ENCODE measurements at regions not wholly inside any gene's neighbourhood (a gene's known extent, or its start where the extent isn't known, plus 50 kb on each side); places are given as distances from the start of the nearest gene placed in this dataset.

- DNase-seq (ENCODE audit: low read depth in 2 of 2): no peak
- no peaks in the 10 kb centered on the region for H3K27me3 ChIP-seq (ENCODE audit: control insufficient read depth, insufficient read depth, low read length)
- no peaks in the 10 kb centered on the region for H3K4me1 ChIP-seq (ENCODE audit: control insufficient read depth, extremely low read depth, insufficient read depth, low read length)
- no peaks in the 10 kb centered on the region for H3K79me2 ChIP-seq (ENCODE audit: control insufficient read depth, insufficient read depth, low read length)
- H3K27ac ChIP-seq (ENCODE audit: insufficient read depth, low read length): no peak overlapping the region
- H3K36me3 ChIP-seq (ENCODE audit: control insufficient read depth, insufficient read depth, low read length): no peaks in the 10 kb centered on the region
- no peaks in the 10 kb centered on the region for H3K9me3 ChIP-seq (ENCODE audit: control insufficient read depth, insufficient read depth, low read depth, low read length)
- no peak overlapping the region for H2AFZ ChIP-seq (ENCODE audit: low read length)
- H4K20me1 ChIP-seq (ENCODE audit: control insufficient read depth, extremely low read depth, insufficient read depth, low read length): no peaks in the 10 kb centered on the region
- no peak overlapping the region for H3K4me2 ChIP-seq (ENCODE audit: extremely low read depth, insufficient read depth, low read length)
- H3K4me3 ChIP-seq (replicated peaks in 1 of 4; ENCODE audit: control extremely low read depth in 1 of 4, insufficient read depth in 1 of 4, low read depth in 3 of 4, low read length in 4 of 4): no peak overlapping the region
- H3K9ac ChIP-seq (ENCODE audit: insufficient read depth, low read length): no peak overlapping the region
- no peak for TF ChIP-seq CTCF (conservative IDR thresholded peaks at IDR 0.05 in 1 of 2, IDR thresholded peaks at IDR 0.05 in 1 of 2; ENCODE audit: low read depth in 1 of 2, low read length in 2 of 2)
- no peak for TF ChIP-seq EZH2 (IDR thresholded peaks at IDR 0.05; ENCODE audit: low read length, missing control alignments)
Measured at GRCh38 chr18:78420116-78420515, 559.5 kb upstream of the SALL3 start.

- Histone ChIP-seq H3K9me3 (ENCODE audit: control insufficient read depth, insufficient read depth, low read depth, low read length) (no peaks in the 10 kb centered on the region), H3K9ac (ENCODE audit: insufficient read depth, low read length) (no peak overlapping the region), H3K27me3 (ENCODE audit: control insufficient read depth, insufficient read depth, low read length) (no peaks in the 10 kb centered on the region), H3K79me2 (ENCODE audit: control insufficient read depth, insufficient read depth, low read length) (no peaks in the 10 kb centered on the region), H3K36me3 (ENCODE audit: control insufficient read depth, insufficient read depth, low read length) (no peaks in the 10 kb centered on the region), H4K20me1 (ENCODE audit: control insufficient read depth, extremely low read depth, insufficient read depth, low read length) (no peaks in the 10 kb centered on the region), H3K4me3 (replicated peaks in 1 of 4; ENCODE audit: control extremely low read depth in 1 of 4, insufficient read depth in 1 of 4, low read depth in 3 of 4, low read length in 4 of 4) (no peak overlapping the region), H3K27ac (ENCODE audit: insufficient read depth, low read length) (no peak overlapping the region), H2AFZ (ENCODE audit: low read length) (no peak overlapping the region), H3K4me1 (ENCODE audit: control insufficient read depth, extremely low read depth, insufficient read depth, low read length) (no peaks in the 10 kb centered on the region), H3K4me2 (ENCODE audit: extremely low read depth, insufficient read depth, low read length) (no peak overlapping the region)
- TF ChIP-seq EZH2 (IDR thresholded peaks at IDR 0.05; ENCODE audit: low read length, missing control alignments) (no peak), CTCF (conservative IDR thresholded peaks at IDR 0.05 in 1 of 2, IDR thresholded peaks at IDR 0.05 in 1 of 2; ENCODE audit: low read depth in 1 of 2, low read length in 2 of 2) (no peak)
- DNase-seq (ENCODE audit: low read depth in 2 of 2): no peak
Measured at GRCh38 chr18:78421392-78421791, 558.2 kb upstream of the SALL3 start.

- H3K9me3 ChIP-seq (ENCODE audit: control insufficient read depth, insufficient read depth, low read depth, low read length): no peaks in the 10 kb centered on the region
- TF ChIP-seq CTCF (conservative IDR thresholded peaks at IDR 0.05 in 1 of 2, IDR thresholded peaks at IDR 0.05 in 1 of 2; ENCODE audit: low read depth in 1 of 2, low read length in 2 of 2) (no peak), EZH2 (IDR thresholded peaks at IDR 0.05; ENCODE audit: low read length, missing control alignments) (no peak)
- no peak for DNase-seq (ENCODE audit: low read depth in 2 of 2)
- no peaks in the 10 kb centered on the region for H3K27me3 ChIP-seq (ENCODE audit: control insufficient read depth, insufficient read depth, low read length)
- no peaks in the 10 kb centered on the region for H3K79me2 ChIP-seq (ENCODE audit: control insufficient read depth, insufficient read depth, low read length)
- H2AFZ ChIP-seq (ENCODE audit: low read length): no peak overlapping the region
- no peak overlapping the region for H3K27ac ChIP-seq (ENCODE audit: insufficient read depth, low read length)
- H3K36me3 ChIP-seq (ENCODE audit: control insufficient read depth, insufficient read depth, low read length): no peaks in the 10 kb centered on the region
- H3K4me2 ChIP-seq (ENCODE audit: extremely low read depth, insufficient read depth, low read length): no peak overlapping the region
- H3K4me1 ChIP-seq (ENCODE audit: control insufficient read depth, extremely low read depth, insufficient read depth, low read length): no peaks in the 10 kb centered on the region
- H4K20me1 ChIP-seq (ENCODE audit: control insufficient read depth, extremely low read depth, insufficient read depth, low read length): no peaks in the 10 kb centered on the region
- H3K4me3 ChIP-seq (replicated peaks in 1 of 4; ENCODE audit: control extremely low read depth in 1 of 4, insufficient read depth in 1 of 4, low read depth in 3 of 4, low read length in 4 of 4): no peak overlapping the region
- H3K9ac ChIP-seq (ENCODE audit: insufficient read depth, low read length): no peak overlapping the region
Measured at GRCh38 chr18:78422336-78422735, 557.3 kb upstream of the SALL3 start.

Measured in fibroblast of lung (primary cell).